Stimulated activated memory B cell treated with anti-CD40 and anti-IgM and Interleukin-4, amounts not matched to agents 10 μg/mL and 1 μg/mL and 100 μg/mL, for 72 hours (primary cell): ENCODE measurements at regions not wholly inside any gene's neighbourhood (a gene's known extent, or its start where the extent isn't known, plus 50 kb on each side); places are given as distances from the start of the nearest gene placed in this dataset.
A peak's percentile ranks its signal among the peaks of the same experiment; 100 is the strongest.

Source experiments
- ATAC-seq: fragments of 150-1000 bp; cut with Tn5 transposase; 2 replicates; pipeline ENCODE4 v1.10.0; 2021
- H3K27ac Mint-ChIP-seq: one replicate; pipeline ENCODE4 v1.8.0; 2022; ENCODE audit warnings: mild to moderate bottlenecking, mixed read lengths
- H3K27me3 Mint-ChIP-seq: one replicate; pipeline ENCODE4 v1.8.0; 2022; ENCODE audit warnings: mixed read lengths
- H3K36me3 Mint-ChIP-seq: one replicate; pipeline ENCODE4 v1.8.0; 2022; ENCODE audit warnings: mixed read lengths
- H3K4me1 Mint-ChIP-seq: one replicate; pipeline ENCODE4 v1.8.0; 2022; ENCODE audit warnings: mixed read lengths
- H3K4me3 Mint-ChIP-seq: one replicate; pipeline ENCODE4 v1.8.0; 2022; ENCODE audit warnings: mild to moderate bottlenecking, moderate library complexity, mixed read lengths
- H3K9me3 Mint-ChIP-seq: one replicate; pipeline ENCODE4 v1.8.0; 2022; ENCODE audit warnings: mixed read lengths

DNA sequence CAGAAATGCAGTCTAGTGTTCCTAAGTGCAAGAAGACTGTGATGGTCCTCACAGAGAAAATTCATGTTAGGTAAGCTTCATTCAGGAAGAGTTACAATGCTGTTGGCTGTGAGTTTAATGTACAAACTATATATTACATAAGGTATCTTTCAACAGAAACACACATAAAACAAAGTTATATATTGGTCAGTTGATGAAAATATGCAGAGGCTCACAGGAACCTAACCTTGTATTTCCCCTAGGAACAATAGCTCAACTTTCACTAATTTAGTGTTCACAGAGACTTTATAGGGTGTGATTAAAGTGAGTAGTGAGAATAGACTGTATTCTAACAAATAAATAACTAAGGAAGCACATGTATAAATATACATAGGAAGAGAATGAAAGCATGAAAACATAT is 676.9 kb upstream of the ADGRL4 start:
- ATAC-seq = no peak
- Mint-ChIP-seq H3K27ac (no peak overlapping the region), H3K4me3 (no peak overlapping the region), H3K36me3 (no peaks in the 10 kb centered on the region), H3K27me3 (no peaks in the 10 kb centered on the region), H3K9me3 (peaks cover 4% of the 10 kb centered on the region), H3K4me1 (no peaks in the 10 kb centered on the region)

DNA sequence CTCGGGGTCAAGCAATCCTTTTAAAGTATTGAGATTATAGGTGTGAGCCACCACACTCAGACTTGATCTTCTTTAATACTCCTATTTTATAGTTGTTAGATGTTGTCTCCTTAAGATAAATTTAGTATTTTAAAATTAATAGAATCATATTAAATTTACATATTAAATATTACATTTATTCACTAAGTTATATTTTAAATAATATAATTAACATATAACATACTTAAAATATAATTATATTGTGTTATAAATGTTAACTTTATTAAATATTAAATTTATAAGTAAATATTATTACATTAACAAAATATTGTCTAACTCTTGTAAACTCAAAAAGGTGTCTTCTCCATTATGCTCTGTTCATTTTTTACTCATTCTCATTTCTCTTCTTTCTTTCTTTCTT is 675.9 kb upstream of the ADGRL4 start:
- Mint-ChIP-seq H3K27ac (no peak overlapping the region), H3K36me3 (no peaks in the 10 kb centered on the region), H3K27me3 (no peaks in the 10 kb centered on the region), H3K4me1 (no peaks in the 10 kb centered on the region), H3K9me3 (peaks cover 7% of the 10 kb centered on the region), H3K4me3 (no peak overlapping the region)
- no peak for ATAC-seq

GRCh38 chr1:79681382-79681781 is 674.9 kb upstream of the ADGRL4 start:
- ATAC-seq = no peak
- H3K9me3 Mint-ChIP-seq = peaks cover 10% of the 10 kb centered on the region
- no peak overlapping the region for H3K4me3 Mint-ChIP-seq
- H3K36me3 Mint-ChIP-seq = no peaks in the 10 kb centered on the region
- no peaks in the 10 kb centered on the region for H3K27me3 Mint-ChIP-seq
- no peaks in the 10 kb centered on the region for H3K4me1 Mint-ChIP-seq
- no peak overlapping the region for H3K27ac Mint-ChIP-seq

DNA sequence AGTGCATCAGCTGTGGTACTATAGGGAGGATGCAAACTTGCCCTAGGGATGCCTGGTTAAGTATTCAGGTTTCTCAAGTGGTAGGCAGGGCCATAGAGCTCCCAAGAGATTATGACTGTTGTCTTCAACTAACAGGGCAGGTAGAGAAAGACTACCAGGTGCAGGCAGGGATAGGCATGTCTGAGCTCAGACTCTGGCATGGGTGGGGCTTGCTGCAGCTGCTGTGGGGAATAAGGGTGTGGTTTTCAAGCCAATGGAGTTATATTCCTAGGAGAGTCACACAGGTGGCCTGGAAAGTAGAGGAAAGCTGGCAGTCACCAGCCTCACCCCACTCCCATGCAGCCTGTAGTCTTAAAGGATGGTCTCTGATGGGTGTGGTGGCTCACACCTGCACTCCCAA is 673.4 kb upstream of the ADGRL4 start:
- Mint-ChIP-seq H3K36me3 (no peaks in the 10 kb centered on the region), H3K27ac (no peak overlapping the region), H3K27me3 (no peaks in the 10 kb centered on the region), H3K4me1 (no peaks in the 10 kb centered on the region), H3K9me3 (peaks cover 22% of the 10 kb centered on the region), H3K4me3 (no peak overlapping the region)
- ATAC-seq = no peak

DNA sequence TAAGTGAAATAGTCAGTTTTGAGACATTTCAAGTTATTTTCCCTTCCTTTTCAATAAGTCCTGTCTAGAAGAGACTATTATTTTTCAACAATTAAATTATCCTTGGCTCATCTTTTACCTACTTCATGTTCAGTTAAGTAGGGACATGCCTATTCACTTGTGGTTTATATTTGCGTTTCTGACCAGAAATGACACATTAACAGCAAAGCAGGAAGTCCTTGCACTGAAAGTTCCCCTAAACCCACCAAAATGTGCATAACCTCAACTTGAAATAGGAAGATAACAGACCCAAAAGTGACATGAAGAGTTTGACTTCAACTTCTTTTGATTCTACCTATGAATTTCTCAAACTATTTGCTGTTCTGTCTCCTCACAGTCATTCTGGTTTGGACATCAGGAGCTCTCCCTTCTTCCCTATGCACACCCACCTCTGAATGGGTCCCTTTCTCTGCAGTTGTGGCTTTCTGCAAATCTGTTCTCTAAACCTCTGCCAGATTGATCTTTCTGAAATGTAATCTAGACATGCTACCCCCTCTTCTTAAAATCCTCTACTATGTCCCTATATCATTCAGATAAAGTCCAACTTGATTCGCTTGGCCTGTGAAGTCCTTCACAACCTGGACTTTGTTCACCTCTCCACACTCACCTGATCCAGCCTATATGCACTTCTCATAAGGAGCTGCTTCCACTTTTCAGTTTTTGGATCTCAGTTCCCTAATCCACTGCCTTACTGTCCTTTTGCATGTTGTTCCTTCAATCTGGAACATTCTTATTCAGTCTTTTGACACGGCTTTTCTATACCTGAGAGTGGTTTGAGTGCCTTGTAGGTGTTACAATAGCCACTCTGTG is 661.5 kb upstream of the ADGRL4 start:
- Mint-ChIP-seq H3K27ac (no peak overlapping the region), H3K27me3 (no peaks in the 10 kb centered on the region), H3K4me3 (no peak overlapping the region), H3K36me3 (no peaks in the 10 kb centered on the region), H3K4me1 (peaks cover 12% of the 10 kb centered on the region), H3K9me3 (no peaks in the 10 kb centered on the region)
- peak; percentile 57 for ATAC-seq

- Mint-ChIP-seq H3K27ac (no peak overlapping the region), H3K36me3 (no peaks in the 10 kb centered on the region), H3K9me3 (no peaks in the 10 kb centered on the region), H3K4me1 (peaks cover 12% of the 10 kb centered on the region), H3K27me3 (no peaks in the 10 kb centered on the region), H3K4me3 (no peak overlapping the region)
- no peak for ATAC-seq
These were observed 660.6 kb upstream of the ADGRL4 start for GRCh38 chr1:79667166-79667565.

- Mint-ChIP-seq H3K36me3 (no peaks in the 10 kb centered on the region), H3K9me3 (no peaks in the 10 kb centered on the region), H3K4me1 (peaks cover 21% of the 10 kb centered on the region), H3K4me3 (no peak overlapping the region), H3K27ac (no peak overlapping the region), H3K27me3 (no peaks in the 10 kb centered on the region)
- no peak for ATAC-seq
These were observed 657.4 kb upstream of the ADGRL4 start for GRCh38 chr1:79663916-79664315.

DNA sequence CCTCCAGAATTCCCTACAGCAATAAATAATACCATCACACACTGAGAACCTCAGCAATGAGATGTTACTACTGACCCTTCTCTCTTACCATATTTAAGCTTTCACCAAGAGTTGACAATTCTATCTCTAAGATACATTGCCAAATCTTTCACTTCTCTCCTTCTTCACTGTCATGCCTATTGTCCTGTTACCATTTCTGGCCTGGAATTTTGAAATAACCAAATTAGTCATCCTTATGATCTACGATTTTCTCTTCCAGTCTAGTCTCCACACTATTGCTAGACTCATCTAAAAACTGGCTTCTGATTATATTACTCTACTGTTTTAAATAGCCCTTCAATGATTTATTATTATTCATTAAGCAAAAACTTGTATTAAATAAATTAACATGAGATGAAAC is 656.1 kb upstream of the ADGRL4 start:
- peaks cover 9% of the 10 kb centered on the region for H3K4me1 Mint-ChIP-seq
- H3K4me3 Mint-ChIP-seq = no peak overlapping the region
- H3K36me3 Mint-ChIP-seq = no peaks in the 10 kb centered on the region
- no peak overlapping the region for H3K27ac Mint-ChIP-seq
- ATAC-seq = no peak
- no peaks in the 10 kb centered on the region for H3K27me3 Mint-ChIP-seq
- H3K9me3 Mint-ChIP-seq = no peaks in the 10 kb centered on the region

DNA sequence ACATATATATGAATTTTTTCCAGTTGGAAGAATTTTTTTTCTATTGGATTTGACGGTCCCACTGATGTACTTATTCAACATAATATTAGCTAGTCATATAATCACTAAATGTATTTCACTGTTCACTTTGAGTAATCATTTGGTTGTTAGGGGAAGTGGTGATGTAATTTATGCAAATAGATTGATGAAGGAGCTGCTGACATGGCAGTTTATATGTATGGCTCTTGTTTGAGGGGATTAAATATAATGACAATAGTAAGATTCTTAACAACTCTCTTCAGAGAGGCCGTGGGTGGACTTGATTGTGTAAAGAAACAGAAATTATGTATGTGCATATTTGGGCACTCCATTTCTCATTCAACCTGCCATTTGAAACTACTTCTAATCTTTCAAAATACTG is 653.6 kb upstream of the ADGRL4 start:
- no peak for ATAC-seq
- H3K9me3 Mint-ChIP-seq = no peaks in the 10 kb centered on the region
- H3K27me3 Mint-ChIP-seq = no peaks in the 10 kb centered on the region
- no peak overlapping the region for H3K27ac Mint-ChIP-seq
- peaks cover 9% of the 10 kb centered on the region for H3K4me1 Mint-ChIP-seq
- H3K36me3 Mint-ChIP-seq = no peaks in the 10 kb centered on the region
- H3K4me3 Mint-ChIP-seq = no peak overlapping the region

DNA sequence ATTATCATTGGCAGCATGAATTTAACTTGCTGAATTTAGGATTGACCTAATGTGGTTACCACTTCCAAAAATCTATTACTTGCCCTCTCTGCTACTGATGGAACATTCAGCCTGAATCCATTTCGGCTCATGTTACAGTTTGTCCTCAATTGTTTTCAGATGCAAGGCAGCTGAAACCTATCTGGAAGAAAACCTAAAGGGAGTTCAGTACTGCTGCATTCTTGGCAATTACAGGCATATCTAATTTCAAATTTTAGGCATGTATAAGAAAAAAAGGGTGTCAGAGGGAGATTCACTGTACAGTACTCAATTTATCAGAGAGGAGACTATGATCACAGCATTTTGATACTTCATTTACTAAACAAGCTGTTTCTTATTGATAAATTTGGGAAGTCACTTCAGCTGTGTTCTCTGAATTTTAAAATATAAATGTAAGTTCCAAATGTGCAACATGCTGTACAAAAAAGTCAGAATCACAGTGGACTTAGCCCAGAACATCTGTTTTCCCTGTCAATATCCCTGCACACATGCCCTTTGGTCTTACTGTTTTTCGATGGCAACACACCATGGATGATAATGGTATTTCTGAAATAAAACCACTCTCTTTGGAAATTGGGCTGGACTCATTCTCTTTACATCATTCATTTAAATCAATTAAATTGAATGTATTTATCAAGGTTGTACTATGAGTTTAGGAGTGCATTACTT is 651.6 kb upstream of the ADGRL4 start:
- no peaks in the 10 kb centered on the region for H3K9me3 Mint-ChIP-seq
- H3K27me3 Mint-ChIP-seq = no peaks in the 10 kb centered on the region
- no peak for ATAC-seq
- no peaks in the 10 kb centered on the region for H3K36me3 Mint-ChIP-seq
- H3K4me3 Mint-ChIP-seq = no peak overlapping the region
- peaks cover 9% of the 10 kb centered on the region for H3K4me1 Mint-ChIP-seq
- no peak overlapping the region for H3K27ac Mint-ChIP-seq

- no peak overlapping the region for H3K27ac Mint-ChIP-seq
- no peak for ATAC-seq
- no peak overlapping the region for H3K4me3 Mint-ChIP-seq
- H3K27me3 Mint-ChIP-seq = no peaks in the 10 kb centered on the region
- peaks cover 5% of the 10 kb centered on the region for H3K4me1 Mint-ChIP-seq
- no peaks in the 10 kb centered on the region for H3K9me3 Mint-ChIP-seq
- H3K36me3 Mint-ChIP-seq = no peaks in the 10 kb centered on the region
These were observed 649.3 kb upstream of the ADGRL4 start for GRCh38 chr1:79655876-79656275.

GRCh38 chr1:79652426-79652825 is 645.9 kb upstream of the ADGRL4 start:
- Mint-ChIP-seq H3K4me3 (no peak overlapping the region), H3K4me1 (no peaks in the 10 kb centered on the region), H3K27ac (no peak overlapping the region), H3K9me3 (no peaks in the 10 kb centered on the region), H3K36me3 (no peaks in the 10 kb centered on the region), H3K27me3 (no peaks in the 10 kb centered on the region)
- no peak for ATAC-seq

- no peaks in the 10 kb centered on the region for H3K36me3 Mint-ChIP-seq
- H3K9me3 Mint-ChIP-seq = peaks cover 6% of the 10 kb centered on the region
- H3K4me3 Mint-ChIP-seq = no peak overlapping the region
- H3K27ac Mint-ChIP-seq = no peak overlapping the region
- no peaks in the 10 kb centered on the region for H3K27me3 Mint-ChIP-seq
- no peaks in the 10 kb centered on the region for H3K4me1 Mint-ChIP-seq
- ATAC-seq = no peak
These were observed 641.6 kb upstream of the ADGRL4 start for GRCh38 chr1:79648126-79648525.

DNA sequence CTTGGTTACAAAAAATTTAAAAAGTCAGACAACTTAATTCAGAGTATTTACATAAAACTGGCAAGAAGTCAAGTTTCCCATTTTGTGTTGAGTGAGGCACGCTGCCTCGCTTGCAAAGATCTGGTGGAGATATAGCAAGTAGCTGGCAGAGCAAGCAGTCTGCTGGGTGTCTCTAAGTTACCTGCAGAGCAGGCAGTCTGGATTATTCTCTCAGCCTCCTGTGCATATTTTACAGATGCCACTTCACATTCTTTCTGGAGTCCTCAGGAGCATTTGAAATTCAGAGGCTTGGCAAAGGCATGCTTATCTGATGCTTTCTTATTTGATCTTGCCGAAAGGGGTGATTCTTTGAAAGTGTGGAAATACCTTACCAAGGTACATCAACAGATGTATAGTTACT is 640.4 kb upstream of the ADGRL4 start:
- Mint-ChIP-seq H3K27me3 (no peaks in the 10 kb centered on the region), H3K36me3 (no peaks in the 10 kb centered on the region), H3K27ac (no peak overlapping the region), H3K4me1 (no peaks in the 10 kb centered on the region), H3K9me3 (peaks cover 7% of the 10 kb centered on the region), H3K4me3 (no peak overlapping the region)
- ATAC-seq = no peak

DNA sequence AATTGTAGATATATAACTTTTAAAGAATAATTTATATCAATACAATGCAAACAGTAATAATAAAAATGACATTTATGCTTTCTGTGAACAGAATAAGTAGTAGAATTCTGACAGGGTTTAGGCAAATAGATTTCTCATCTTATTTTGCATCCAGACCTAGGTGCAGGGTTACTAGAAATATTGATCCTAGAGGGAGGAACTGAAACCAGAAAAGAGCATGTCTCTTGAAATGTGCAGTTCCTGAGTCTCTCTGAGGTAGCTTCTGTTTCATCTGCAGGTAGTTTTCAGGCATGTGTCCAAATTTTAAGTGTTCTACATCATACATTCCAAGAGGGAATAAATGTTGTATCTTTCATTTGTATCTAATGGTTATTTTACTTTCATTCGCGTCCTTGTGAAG is 631.9 kb upstream of the ADGRL4 start:
- ATAC-seq = peak; percentile 71
- peak overlapping the region; percentile 61 for H3K27ac Mint-ChIP-seq
- no peaks in the 10 kb centered on the region for H3K27me3 Mint-ChIP-seq
- H3K36me3 Mint-ChIP-seq = no peaks in the 10 kb centered on the region
- no peak overlapping the region for H3K4me3 Mint-ChIP-seq
- H3K4me1 Mint-ChIP-seq = peaks cover 13% of the 10 kb centered on the region
- peaks cover 3% of the 10 kb centered on the region for H3K9me3 Mint-ChIP-seq

DNA sequence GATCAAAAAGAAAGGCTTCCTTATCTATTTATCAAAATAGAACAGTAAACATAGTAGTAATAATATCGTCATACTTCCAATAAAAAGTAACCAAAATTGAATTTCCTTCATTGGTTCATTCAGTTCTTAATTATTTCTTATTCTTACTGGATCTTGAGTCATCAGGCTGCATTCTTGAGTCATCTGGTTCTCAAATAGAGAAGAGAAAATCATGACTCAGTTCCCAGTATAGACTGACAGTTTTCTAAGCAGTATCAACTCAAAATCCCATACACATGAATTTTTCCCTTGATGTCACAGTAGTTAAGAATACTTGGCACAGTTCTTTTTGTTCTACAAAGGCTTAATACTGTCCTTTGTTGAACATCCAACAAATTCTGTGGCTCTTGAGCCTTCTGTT is 626.9 kb upstream of the ADGRL4 start:
- Mint-ChIP-seq H3K27me3 (no peaks in the 10 kb centered on the region), H3K36me3 (no peaks in the 10 kb centered on the region), H3K27ac (no peak overlapping the region), H3K9me3 (no peaks in the 10 kb centered on the region), H3K4me3 (no peak overlapping the region), H3K4me1 (peaks cover 16% of the 10 kb centered on the region)
- ATAC-seq = peak; percentile 64
